ENCODE measurements at regions not wholly inside any gene's neighbourhood (a gene's known extent, or its start where the extent isn't known, plus 50 kb on each side); places are given as distances from the start of the nearest gene placed in this dataset.

DNA sequence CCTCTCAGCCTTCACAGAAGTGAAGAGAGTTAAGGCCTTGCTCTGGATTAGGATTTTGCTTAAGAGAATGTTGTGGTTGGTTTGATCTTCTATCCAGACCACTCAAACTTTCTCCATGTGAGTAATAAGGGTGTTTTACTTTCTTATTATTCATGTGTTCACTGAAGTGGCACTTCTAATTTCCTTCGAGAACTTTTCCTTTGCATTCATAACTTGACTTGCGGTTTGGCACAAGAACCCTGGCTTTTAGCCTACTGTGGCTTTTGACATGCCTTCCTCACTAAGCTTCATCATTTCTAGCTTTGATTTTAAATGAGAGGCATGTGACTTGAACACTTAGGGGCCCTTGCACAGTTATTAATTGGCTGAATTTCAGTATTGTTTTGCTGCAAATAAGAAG, 166.1 kb upstream of the OPRM1 start:
- DNase-seq, result no peak

DNA sequence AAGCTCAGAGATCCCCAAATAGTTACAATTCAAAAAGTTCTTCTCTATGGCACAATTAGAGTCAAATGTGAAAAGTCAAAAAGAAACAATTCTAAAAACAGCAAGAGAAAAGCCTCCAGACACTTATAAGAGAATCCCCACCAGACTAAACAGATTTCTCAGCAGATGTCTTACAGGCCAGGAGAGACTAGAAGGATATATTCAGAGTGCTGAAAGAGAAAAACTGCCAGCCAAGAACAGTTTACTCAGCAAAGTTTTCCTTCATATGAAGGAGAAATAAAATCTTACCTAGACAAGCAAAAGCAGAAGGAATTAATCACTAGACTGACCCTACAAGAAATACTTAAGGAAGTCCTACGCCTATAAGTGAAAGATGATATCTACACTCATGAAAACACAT, 176.1 kb upstream of the OPRM1 start:
- no peak for DNase-seq

DNA sequence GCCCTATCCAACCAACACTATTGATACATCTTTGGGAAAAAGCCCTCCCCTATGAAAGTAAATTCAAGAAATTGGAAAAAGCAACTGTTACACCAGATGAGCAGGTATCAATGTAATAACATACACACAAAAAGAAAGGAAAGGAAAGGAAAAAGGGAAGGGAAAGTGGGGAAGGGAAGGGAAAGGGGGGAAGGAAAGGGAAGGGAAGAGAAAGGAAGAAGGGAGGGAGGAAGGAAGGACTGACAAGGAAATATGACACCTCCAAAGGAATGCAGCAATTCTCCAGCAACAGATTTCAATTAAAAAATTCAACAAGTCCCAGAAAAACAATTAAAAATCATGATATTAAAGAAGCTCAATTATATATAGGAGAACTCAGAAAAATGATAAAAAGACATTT, 176.9 kb upstream of the OPRM1 start:
- DNase-seq, result no peak

DNA sequence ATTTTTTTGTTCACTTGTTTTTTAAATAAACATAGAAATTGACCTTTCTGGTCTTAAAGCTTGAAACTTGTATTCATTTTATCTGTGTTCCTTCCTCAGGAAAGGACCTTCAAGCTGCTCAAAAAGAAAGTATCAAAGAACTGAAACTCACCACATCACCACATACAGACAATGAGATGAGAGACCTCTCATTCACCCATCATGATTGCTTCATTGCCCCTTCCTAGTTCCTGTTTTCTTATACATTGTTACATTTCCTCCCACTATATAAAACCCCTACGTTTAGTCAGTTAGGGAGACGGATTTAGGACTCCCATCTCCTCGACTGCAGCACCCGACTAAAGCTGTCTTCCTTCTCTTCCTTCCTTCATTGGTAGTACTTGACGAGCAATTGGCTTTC, 180.5 kb upstream of the OPRM1 start:
- no peak for DNase-seq

DNA sequence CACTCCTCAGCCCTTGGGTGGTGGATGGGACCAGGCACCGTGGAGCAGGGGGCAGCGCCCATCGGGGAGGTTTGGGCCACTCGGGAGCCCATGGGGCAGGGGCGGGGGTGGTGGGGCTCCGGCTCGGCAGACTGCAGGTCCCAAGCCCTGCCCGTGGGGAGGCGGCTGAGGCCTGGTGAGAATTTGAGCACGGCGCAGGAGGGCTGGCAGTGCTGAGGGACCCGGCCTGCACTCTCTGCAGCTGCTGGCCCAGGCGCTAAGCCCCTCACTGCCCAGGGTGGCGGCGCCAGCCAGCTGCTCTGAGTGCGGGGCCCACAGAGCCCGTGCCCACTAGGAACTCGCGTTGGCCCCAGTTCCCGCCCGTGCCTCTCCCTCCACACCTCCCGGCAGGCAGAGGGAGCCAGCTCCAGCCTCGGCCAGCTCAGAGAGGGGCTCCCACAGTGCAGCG, 182.1 kb upstream of the OPRM1 start:
- DNase-seq, result no peak

DNA sequence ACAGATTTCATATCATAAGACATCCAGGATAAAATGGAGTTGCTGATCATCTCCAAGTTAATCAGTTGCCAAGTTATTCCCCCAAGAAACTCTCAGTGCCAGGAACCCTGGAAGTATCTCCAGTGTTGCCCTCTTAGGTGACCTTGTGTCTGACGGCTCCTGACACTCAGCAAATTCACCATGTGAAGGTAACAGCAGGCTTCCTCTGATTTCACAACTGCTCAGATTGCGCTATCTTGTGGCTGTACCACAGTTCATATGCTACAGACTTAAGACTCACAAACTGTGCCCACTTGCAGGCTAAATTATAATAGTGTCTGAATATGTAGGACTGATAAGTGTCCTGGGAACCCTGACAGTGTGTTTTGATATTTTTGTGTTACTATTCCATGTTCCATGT, 186.6 kb upstream of the OPRM1 start:
- DNase-seq, result no peak

DNA sequence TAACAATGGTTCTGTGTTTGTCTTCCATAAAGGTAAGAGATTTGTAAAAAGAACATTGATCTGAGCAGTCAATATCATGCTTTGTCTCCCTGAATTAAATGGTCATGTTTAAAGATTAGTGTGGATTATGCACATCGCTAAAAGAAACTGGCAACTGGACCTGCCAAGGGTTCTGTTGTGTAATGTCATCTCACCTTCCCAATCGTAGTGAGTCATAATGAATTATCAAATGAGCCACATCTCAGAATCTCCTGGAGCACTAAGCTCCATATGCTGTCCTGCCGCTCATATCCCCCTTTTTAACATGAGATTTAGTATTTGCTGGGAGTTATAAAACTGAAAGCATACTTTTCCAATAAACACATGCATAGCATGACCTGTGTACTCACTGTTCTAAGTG, 187.0 kb upstream of the OPRM1 start:
- no peak for DNase-seq

DNA sequence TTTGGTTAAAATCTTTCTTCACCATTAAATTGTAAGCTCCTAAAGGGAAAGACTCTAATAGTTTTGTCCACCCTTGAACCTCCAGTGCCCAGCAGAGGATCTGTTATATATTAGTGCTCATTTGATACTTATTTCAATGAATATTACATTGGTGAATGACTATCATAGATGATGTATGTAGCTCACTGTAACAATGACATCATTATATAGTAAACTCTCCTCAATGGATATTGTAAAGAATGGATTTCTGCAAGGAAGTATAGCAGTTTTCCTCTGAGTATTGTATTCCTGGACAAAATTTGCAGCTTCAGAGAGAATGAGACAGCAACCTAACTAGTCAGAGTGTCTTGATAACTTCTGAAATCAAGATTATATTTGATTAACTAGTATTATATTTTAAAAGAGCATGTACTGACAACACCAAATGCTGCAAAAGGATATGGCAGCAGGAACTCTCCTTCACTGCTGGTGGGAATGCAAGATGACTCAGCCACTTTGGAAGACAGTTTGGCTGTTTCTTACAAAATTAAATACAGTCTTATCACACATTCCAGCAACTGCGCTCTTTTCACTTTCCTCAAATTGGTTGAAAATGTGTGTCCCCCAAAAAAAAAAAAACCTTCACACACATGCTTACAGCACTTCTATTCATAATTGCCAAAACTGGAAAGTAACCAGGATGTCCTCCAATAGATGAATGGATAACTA, 189.8 kb upstream of the OPRM1 start:
- DNase-seq, result no peak

DNA sequence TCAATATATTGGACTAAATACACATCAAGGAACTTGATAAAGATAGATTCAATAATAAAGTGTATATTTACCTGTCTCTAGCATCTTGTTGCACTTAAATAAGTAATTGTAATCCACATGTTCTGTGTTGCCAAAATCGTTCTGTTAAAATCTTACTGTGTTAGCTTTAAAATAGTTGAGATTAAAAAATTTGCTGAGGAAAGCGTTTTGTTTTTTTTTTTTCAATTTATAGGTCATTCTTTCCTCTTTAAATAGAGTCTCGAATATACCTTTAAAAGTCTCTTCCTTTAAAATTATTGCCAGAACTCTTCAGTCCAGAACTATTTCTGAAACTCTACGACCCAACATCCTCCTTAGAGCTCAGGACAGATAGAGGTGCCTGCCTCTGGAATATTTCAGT, 195.6 kb upstream of the OPRM1 start:
- no peak for DNase-seq

DNA sequence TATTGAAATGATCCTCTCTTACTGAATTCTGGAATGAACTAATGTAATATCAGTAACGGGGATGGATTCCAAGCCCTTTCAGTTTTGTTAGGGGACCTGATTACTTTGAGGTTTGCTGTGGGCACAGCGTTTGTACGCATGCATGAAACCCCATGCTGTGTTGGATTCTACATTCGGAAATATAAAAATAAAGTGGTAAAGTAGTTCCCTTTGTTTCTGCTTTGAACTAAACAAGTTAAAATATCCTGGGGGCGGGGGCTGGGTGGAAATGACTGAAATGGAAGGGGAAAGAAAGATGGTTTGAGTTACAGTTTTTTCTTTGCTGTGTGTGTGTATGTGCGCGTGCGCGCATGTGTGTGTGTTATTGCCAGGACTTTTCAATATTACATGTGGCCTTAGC, 196.5 kb upstream of the OPRM1 start:
- no peak for DNase-seq

DNA sequence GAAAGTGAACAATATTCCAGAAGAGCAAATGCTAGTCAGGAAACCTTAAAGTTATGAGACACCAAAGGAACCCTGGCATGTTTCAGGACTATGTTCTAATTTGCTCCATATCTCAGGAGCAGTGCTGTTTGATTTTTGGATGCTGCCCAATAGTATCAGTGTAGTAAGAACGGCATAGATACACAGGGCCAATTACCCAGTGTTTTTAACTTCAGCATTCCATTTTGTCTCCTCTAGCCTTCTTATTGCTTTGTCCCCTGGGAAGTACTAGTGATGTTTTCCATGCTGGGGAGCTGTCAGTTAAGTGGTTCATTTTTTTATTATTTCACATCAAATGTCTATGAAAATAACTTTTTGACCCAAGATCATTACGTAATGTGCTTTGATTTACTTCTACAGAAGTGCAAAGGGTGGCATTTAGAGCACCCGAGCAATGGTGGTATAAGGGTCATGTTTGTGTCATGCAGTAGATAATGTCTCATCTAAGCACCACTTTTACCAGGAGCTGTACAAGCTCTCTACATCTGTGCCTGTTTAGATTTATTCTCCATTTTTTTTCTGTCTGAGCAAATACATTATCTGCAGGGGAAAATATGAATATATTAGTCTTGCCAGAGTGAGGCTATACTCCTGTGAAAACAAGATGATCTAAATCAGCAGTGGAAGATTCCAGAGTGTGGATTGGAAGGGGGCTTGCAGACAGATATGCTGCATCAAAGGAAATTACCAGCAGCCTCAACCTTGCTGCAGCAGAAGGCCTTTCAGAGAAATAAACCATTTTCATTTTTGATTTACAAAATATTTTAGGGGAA, 198.8 kb upstream of the OPRM1 start:
- DNase-seq, result no peak

DNA sequence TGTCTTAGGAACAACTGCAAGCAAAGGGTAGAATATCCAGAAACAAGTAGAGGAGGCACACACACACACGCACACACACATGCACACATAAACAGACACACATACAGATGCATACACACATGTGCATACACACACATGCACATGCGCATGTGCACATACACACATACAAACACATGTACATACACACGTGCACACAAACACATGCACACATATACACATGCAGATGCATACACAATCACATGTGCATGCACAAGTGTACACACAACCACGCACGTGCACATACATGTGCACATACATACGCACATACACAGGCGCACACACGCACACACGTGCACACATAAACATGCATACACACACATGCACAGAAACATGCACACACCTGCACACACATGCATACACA, 206.5 kb upstream of the OPRM1 start:
- no peak for DNase-seq

DNA sequence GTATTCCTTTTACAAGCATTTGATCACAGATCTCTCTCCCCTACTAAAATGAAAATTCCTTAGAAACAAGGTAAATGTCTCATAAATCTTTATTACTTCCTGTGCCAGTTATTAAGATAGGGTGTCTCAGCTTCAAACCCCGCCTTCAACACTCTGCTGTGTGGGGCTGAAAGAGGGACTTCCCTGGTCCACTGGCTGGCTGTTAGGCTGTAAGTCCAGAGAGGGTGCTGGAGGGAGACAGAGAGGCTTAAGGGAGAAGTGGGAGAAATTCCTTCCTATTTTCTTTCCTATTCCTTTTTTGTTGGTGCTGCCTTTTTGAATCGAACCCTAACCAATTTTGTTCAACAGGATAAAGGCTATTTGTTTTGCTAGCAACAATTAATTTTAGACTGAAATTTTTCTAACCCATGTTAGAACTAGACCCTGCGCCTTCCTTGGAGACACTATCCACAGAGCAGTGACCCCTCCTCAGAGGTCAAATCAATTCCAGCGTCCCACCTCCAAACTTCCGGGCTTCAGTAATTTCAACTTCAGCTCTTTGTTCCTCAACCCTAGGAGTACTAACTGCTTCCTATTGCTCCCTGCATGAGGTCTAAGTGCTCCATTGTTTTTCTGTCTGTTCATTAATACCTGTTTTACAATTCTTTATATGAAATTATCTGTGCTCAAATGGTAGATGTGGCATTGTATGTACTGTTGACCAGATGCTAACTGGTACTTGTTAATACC, 207.5 kb upstream of the OPRM1 start:
- DNase-seq, result no peak

DNA sequence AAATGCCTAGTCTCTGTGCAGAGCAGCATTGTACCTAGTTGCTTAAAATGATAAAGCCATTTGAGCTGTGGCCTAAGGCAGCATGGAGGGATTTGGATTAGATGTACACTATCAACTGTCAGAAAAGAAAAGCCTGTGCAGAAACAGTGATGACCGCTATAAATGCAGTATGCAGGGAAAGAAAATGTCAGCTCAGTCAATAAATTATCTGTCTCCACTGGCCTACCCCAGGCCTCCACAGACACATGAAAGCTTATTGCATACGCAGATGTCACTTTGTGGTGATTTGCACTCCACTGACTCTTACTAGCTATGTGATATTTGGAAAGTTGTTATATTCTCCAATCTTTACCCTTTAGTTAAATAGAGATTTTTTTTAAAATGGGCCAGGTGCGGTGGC, 221.9 kb upstream of the OPRM1 start:
- DNase-seq, result no peak

DNA sequence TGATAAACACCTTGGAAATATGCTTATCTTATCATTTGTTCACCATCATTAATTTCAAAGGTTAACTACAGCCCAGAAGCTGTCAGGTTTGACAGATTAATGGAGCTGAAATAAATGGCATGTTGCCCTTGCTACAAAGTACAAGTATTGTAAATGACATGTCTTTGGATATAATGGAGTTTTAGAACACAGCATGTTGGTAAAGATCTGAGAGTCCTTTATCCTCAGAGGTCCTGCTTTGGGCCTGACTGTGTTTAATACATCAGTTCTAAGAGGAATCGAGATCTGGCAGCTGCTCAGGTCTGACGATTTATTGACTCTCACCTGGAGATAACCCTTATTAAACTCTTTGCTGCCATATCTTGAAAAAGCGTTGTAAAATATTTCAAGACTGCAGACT, 222.7 kb upstream of the OPRM1 start:
- DNase-seq, result peak; percentile 52

DNA sequence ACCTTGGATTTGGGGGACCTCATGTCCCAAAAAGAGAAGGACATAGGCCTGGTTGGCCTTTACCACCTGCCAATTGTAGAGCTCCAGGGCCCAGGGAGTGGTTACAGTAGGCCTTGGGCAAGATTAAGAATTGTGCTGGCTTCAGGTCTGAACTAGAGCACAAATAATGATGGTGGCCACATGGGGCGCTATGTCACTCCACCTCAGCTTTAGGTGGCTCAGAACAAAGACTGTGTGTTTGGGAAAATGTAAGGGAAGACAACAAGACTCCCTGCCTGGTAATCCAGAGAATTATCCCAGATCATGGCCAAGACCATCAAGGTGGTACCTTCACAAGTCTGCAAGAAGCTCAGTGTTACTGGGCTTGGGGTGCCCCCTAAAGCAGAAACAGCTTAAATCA, 224.9 kb upstream of the OPRM1 start:
- DNase-seq, result no peak

DNA sequence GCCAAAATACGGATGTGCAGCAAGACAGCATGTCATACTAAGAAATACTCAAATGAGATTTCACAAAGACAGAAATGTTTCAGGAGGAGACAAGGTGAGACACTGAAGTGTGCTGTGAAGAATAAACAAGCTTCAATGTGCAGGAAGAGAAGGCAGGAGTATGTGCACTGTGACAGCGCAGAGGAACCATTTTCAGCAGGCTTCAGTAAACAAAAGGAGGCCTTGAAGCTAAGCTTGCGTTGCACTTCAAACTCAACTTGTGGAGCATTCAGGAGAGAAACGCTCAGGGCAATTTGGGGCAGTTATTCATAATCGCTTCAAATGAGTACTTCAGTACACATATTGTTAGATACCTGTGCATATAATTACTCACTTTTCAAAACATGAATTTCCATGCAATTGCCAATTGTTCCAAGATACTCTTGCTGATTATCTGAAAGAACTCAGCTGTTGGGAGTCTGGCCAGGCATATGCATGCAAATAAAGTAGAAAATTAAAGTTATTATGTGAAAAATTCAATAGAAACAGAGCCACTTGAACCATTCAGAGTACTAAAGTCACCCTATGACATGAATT, 234.2 kb upstream of the OPRM1 start:
- DNase-seq, result peak; percentile 36

DNA sequence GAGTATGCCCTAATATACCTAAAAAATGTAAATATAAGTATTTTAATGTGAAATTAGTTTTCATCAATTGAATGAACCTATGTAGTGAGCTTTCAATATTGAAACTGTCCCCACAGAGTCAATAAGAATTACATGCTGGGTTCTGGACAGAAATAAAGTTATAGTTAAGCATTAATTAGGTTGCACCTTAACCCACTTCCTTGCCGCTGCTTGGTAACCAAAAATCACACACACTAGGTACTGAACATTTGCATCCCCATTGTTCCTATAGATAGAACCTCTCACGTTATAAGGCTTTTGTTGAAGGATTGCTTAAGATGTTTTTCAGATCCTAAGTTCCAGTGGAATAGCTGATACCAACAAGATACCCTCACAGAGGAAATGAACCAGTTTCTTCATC, 237.1 kb upstream of the OPRM1 start:
- no peak for DNase-seq

DNA sequence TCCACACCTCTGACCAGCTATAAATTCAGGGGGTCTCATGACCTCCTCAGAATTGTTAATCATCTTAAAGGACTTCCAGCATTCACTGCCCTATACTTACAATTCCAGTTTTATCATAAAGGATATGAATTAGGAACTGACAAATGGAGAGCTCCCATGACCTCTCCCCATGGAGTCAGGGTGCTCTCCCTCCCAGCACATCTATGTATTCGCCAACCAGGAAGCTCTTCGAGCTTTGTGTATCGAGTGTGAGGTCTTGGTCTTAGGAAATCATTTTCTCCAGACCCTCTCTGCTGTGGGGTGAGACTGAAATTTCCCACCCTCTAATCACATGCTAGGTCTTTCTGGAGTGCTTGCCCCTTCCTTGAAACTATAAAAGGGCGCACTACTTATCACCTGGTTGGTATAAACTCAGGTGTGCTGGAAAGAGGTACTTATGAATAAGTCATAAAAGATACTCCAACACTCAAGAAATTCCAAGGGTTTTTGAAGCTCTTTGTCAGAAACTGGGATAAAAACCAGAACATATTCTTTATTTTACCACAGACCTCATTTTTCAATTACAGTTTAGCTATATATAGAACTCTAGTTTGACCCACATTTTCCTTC, 238.4 kb upstream of the OPRM1 start:
- DNase-seq, result no peak

DNA sequence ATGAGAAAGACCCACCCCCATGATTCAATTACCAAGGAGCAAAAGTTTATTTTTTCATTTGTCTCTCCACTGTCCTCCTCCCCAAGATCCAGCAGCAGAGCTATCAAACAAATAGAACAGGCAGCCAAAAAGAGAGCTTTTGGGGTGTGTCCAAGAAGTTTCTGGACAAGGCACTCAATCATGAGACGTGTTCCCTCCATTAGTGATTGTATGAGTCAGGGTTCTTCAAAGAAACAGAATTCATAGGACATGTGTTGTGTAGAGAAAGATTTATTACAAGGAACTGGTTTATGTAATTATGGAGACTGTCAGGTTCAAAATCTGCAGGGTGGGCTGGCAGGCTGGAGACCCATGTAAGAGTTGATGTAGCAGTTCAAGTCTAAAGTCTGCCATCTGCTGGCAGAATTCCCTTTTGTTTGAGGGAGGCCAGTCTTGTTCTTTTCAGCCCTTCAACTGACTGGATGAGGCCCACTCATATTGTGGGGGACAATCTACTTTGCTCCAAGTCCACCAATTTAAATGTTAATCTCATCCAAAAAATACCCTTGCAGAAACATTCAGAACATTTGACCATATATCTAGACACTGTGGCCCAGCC, 248.1 kb upstream of the OPRM1 start:
- no peak for DNase-seq

DNA sequence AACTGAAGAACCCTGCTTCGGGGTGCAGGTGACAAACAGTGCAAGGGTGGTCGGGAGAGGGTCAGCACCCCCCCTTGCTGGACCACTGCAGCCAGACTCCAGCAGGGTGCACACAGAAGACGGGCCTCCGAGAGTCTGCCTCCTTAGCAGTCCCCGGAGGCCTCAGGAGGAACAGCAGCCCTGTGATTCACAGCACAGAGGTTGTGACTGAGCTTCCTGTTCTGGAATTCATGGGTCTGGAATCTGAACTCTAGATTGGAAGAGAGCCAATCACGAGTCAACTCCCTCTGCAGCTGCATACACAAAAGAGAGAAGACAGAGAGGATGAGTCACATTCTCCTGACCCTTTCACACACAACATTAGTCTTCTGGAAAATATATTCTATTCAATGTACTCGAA, 249.0 kb upstream of the OPRM1 start:
- no peak for DNase-seq

DNA sequence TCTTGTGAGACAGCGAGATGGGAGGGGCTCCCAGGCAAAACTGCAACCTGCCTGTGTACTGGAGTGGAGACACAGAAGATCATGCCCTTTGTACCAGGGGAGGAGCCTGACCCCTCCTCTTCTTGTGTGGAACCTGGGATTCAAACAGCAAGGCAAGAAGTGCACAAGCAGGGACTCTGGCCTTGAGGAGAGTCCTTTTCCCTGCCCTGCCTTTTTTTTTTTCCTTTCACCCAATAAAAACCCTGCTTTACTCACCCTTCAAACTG, 251.8 kb upstream of the OPRM1 start:
- no peak for DNase-seq

DNA sequence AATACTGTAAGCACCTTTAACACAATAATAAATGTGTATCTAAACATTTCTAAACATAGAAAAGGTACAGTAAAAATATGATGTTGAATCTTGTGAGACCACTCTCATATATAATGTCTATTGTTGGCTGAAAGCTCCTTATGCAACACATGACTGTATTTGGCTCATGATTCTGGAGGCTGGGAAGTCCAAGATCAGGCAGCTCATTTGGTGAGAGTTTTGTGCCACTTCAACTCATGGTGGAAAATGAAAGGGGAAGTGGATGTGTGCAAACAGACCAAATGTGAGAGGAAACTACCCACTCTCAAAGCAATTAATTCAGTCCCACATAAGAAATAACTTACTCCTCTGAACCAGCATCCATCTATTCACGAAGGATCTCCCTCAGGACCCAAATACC, 257.7 kb upstream of the OPRM1 start:
- no peak for DNase-seq

Measured in NCI-H1417 treated with DMSO at 0.1 percent for 48 hours (cell line).